GM12878 (cell line): ENCODE measurements at regions not wholly inside any gene's neighbourhood (a gene's known extent, or its start where the extent isn't known, plus 50 kb on each side); places are given as distances from the start of the nearest gene placed in this dataset.

Experiments used
- ATAC-seq: fragments of 200-7000 bp; cut with Tn5 transposase; 3 replicates; pipeline ENCODE4 v1.9.1; 2020; ENCODE audit warnings: mild to moderate bottlenecking, moderate library complexity
- BruUV-seq: library from RNA; stranded (reverse); fragments of 400-500 nt; replicated peaks from 2 replicates; lab custom pipeline; 2021; lab: Mats Ljungman, UMichigan
- CTCF ChIA-PET: fragments of 300-600 bp; sonication (Branson Sonifier 250); formaldehyde crosslinking; extraction: SDS; loops from one replicate; lab custom pipeline; 2021; ENCODE audit warnings: inconsistent platforms; lab: Yijun Ruan, JAX
- POLR2A ChIA-PET: fragments of 350-600 bp; formaldehyde crosslinking; extraction: SDS; loops from one replicate; lab custom pipeline; 2021; ENCODE audit warnings: inconsistent platforms; lab: Charles Lee
- RAD21 ChIA-PET: fragments of 300-600 bp; sonication (Branson Sonifier 250); formaldehyde crosslinking; loops from one replicate; lab custom pipeline; 2023; ENCODE audit warnings: antibody characterized with exemption; ENCODE audit not compliant: unreplicated experiment; lab: Charles Lee
- SMC1A ChIA-PET: fragments of 300-600 bp; sonication (Branson Sonifier 250); formaldehyde crosslinking; loops from one replicate; lab custom pipeline; 2023; ENCODE audit not compliant: unreplicated experiment, uncharacterized antibody; lab: Charles Lee
- DNase-seq: peaks from one replicate; pipeline ENCODE4 v3.0.0-alpha.2; 2011; ENCODE audit warnings: low read depth, low spot score
- FAIRE-seq: peaks from 3 replicates; lab custom pipeline; 2011; peaks lifted over from hg19 to GRCh38; lab: Jason Lieb, UNC
- H2AFZ ChIP-seq: 2 replicates; pipeline ENCODE4 v1.6.0; 2011; ENCODE audit warnings: low read depth, low read length, control low read depth; ENCODE audit not compliant: control insufficient read depth
- H3K27ac ChIP-seq: 2 replicates; pipeline ENCODE4 v1.5.1; 2011; ENCODE audit warnings: control low read depth; ENCODE audit not compliant: control insufficient read depth, insufficient read depth
- H3K27me3 ChIP-seq, 2 experiments: replicated peaks in 1 of 2; 2 replicates each; pipeline versions ENCODE4 v1.6.0 to v1.6.1; 2011; ENCODE audit warnings: low read length in 1 of 2; ENCODE audit not compliant: control insufficient read depth in 2 of 2, insufficient read depth in 2 of 2
- H3K36me3 ChIP-seq, 2 experiments: 2 replicates each; pipeline ENCODE4 v1.5.1; 2011; ENCODE audit warnings: low read length in 1 of 2; ENCODE audit not compliant: control insufficient read depth in 2 of 2, insufficient read depth in 2 of 2
- H3K4me1 ChIP-seq: 2 replicates; pipeline ENCODE4 v1.6.1; 2011; ENCODE audit warnings: mild to moderate bottlenecking, low read length, moderate library complexity, mixed read lengths; ENCODE audit not compliant: control insufficient read depth, insufficient read depth
- H3K4me2 ChIP-seq: 2 replicates; pipeline ENCODE4 v1.6.0; 2011; ENCODE audit warnings: control low read depth; ENCODE audit not compliant: control insufficient read depth, insufficient read depth
- H3K4me3 ChIP-seq: fragments of 200-600 bp; sonication (generic); 2 replicates; pipeline ENCODE4 v1.5.1; 2016
- H3K79me2 ChIP-seq: 2 replicates; pipeline ENCODE4 v1.6.0; 2011; ENCODE audit warnings: low read length; ENCODE audit not compliant: control insufficient read depth, insufficient read depth
- H3K9ac ChIP-seq: 2 replicates; pipeline ENCODE4 v1.8.0; 2011; ENCODE audit warnings: low read length, control low read depth, mixed read lengths; ENCODE audit not compliant: control insufficient read depth, insufficient read depth
- H3K9me3 ChIP-seq: replicated peaks from 3 replicates; pipeline ENCODE4 v1.5.1; 2011; ENCODE audit warnings: mild to moderate bottlenecking, low read length; ENCODE audit not compliant: control insufficient read depth, insufficient read depth
- H4K20me1 ChIP-seq: 2 replicates; pipeline ENCODE4 v1.6.0; 2011; ENCODE audit not compliant: control insufficient read depth, insufficient read depth
- ASH2L ChIP-seq: fragments of 300-600, 200-600 bp; sonication (generic); IDR thresholded peaks from 2 replicates; pipeline ENCODE4 v1.6.1; 2017; ENCODE audit warnings: low read depth, mild to moderate bottlenecking, borderline replicate concordance
- CBFB ChIP-seq: IDR thresholded peaks from 2 replicates; pipeline ENCODE4 v1.6.1; 2016; ENCODE audit warnings: antibody characterized with exemption, low read depth
- CEBPZ ChIP-seq: fragments of 150-350 bp; IDR thresholded peaks from 2 replicates; pipeline ENCODE4 v1.6.1; 2016; ENCODE audit warnings: low read depth, low read length
- ETV6 ChIP-seq, 2 experiments: fragments of 450-650 bp in 1 of 2; IDR thresholded peaks in 1 of 2; conservative IDR thresholded peaks in 1 of 2; 2 replicates each; pipeline ENCODE4 v1.6.1; 2014; ENCODE audit warnings: antibody characterized with exemption in 1 of 2, borderline replicate concordance in 1 of 2, low read depth in 1 of 2, mild to moderate bottlenecking in 1 of 2, moderate library complexity in 1 of 2
- IRF4 ChIP-seq: IDR thresholded peaks from 2 replicates; pipeline ENCODE4 v1.6.1; 2011; ENCODE audit warnings: low read depth, low read length
- LARP7 ChIP-seq: fragments of 450-650 bp; IDR thresholded peaks from 2 replicates; pipeline ENCODE4 v1.6.1; 2017; ENCODE audit warnings: mild to moderate bottlenecking
- MTA2 ChIP-seq: fragments of 450-650 bp; IDR thresholded peaks from 2 replicates; pipeline ENCODE4 v1.6.1; 2016; ENCODE audit warnings: low read depth, mild to moderate bottlenecking, moderate library complexity
- PAX8 ChIP-seq: fragments of 450-650 bp; IDR thresholded peaks from 2 replicates; pipeline ENCODE4 v1.6.1; 2017; ENCODE audit warnings: mild to moderate bottlenecking, moderate library complexity
- RAD21 ChIP-seq: IDR thresholded peaks from 2 replicates; pipeline ENCODE4 v1.6.1; 2011; ENCODE audit warnings: mild to moderate bottlenecking, low read depth, low read length, moderate library complexity; ENCODE audit not compliant: insufficient read depth
- SP1 ChIP-seq: IDR thresholded peaks from one replicate; pipeline ENCODE4 v1.6.1; 2011; ENCODE audit warnings: low read depth, low read length
- SREBF1 ChIP-seq: IDR thresholded peaks from 2 replicates; pipeline ENCODE4 v1.6.1; 2012; ENCODE audit warnings: mild to moderate bottlenecking, low read length
- STAT1 ChIP-seq: fragments of 450-650 bp; conservative IDR thresholded peaks from 2 replicates; pipeline ENCODE4 v1.6.1; 2014; ENCODE audit warnings: antibody characterized with exemption, mild to moderate bottlenecking
- TCF3 ChIP-seq: IDR thresholded peaks from 2 replicates; pipeline ENCODE4 v1.6.1; 2012; ENCODE audit warnings: low read depth, mild to moderate bottlenecking, low read length, borderline replicate concordance; ENCODE audit not compliant: insufficient read depth
- TCF7 ChIP-seq: IDR thresholded peaks from 2 replicates; pipeline ENCODE4 v1.6.1; 2014; ENCODE audit warnings: antibody characterized with exemption, borderline replicate concordance
- ZBTB4 ChIP-seq: fragments of 450-650 bp; formaldehyde crosslinking; IDR thresholded peaks from 2 replicates; pipeline ENCODE4 v1.4.0; 2022; ENCODE audit warnings: mild to moderate bottlenecking, moderate library complexity
- ZNF217 ChIP-seq: fragments of 450-650 bp; IDR thresholded peaks from 2 replicates; pipeline ENCODE4 v1.6.1; 2017; ENCODE audit warnings: antibody characterized with exemption, mild to moderate bottlenecking
- WGBS: methylation state at CpG from one replicate; pipeline ENCODE4 v1.1.6; 2016; ENCODE audit warnings: low lambda C conversion rate; ENCODE audit not compliant: insufficient replicate concordance, insufficient coverage; ENCODE audit errors: missing lambda C conversion rate; 5-methylcytosine and 5-hydroxymethylcytosine counted together
- in situ Hi-C: fragments of 300-500 bp; cut with MboI; formaldehyde crosslinking; loops from 9 replicates; pipeline ENCODE4 v1.14.3; 2018; ENCODE audit warnings: mixed read lengths
- intact Hi-C: fragments of 100-400 bp; cut with micrococcal nuclease; formaldehyde crosslinking; loops from one replicate; pipeline ENCODE4 v1.14.2; 2022; ENCODE audit not compliant: unreplicated experiment

GRCh38 chrX:113892401-113892800 is 691.5 kb upstream of the HTR2C start:
- POLR2A ChIA-PET: no interaction called here
- CTCF ChIA-PET: no interaction called here

More at GRCh38 chrX:113892401-113892800, 691.5 kb upstream of the HTR2C start:
- no peak overlapping the region for H3K9ac ChIP-seq
- H3K4me2 ChIP-seq: no peak overlapping the region
- H3K9me3 ChIP-seq: no peaks in the 10 kb centered on the region
- TF ChIP-seq PAX8: no peak
- TF ChIP-seq ZBTB4 (CRISPR knock-in tag): no peak
- no peak for TF ChIP-seq CBFB
- TF ChIP-seq ZNF217: no peak
- no peak for TF ChIP-seq TCF3
- TF ChIP-seq RAD21: no peak
- no peak for TF ChIP-seq SREBF1
- TF ChIP-seq STAT1: no peak
- TF ChIP-seq CEBPZ: no peak
- no peak for TF ChIP-seq IRF4
- TF ChIP-seq ASH2L: no peak
- TF ChIP-seq TCF7: no peak
- TF ChIP-seq ETV6 (conservative IDR thresholded peaks at IDR 0.05 in 1 of 2, IDR thresholded peaks at IDR 0.05 in 1 of 2; ENCODE audit: borderline replicate concordance in 1 of 2, low read depth in 1 of 2): no peak
- no peak for TF ChIP-seq LARP7
- no peak for TF ChIP-seq MTA2
- TF ChIP-seq SP1: no peak
- ChIA-PET SMC1A (no interaction called here), RAD21 (no interaction called here)
- no peaks in the 10 kb centered on the region for H4K20me1 ChIP-seq
- BruUV-seq: no TSS peak
- H3K79me2 ChIP-seq: no peaks in the 10 kb centered on the region
- H2AFZ ChIP-seq: no peak overlapping the region
- in situ Hi-C loops (no loop called here), intact Hi-C loops (no loop called here)
- FAIRE-seq: no peak
- H3K4me3 ChIP-seq: no peak overlapping the region
- WGBS: 15% methylated on average over 1 of the region's 1 CpG
- H3K4me1 ChIP-seq: no peaks in the 10 kb centered on the region
- H3K27me3 ChIP-seq: no peaks in the 10 kb centered on the region
- DNase-seq: no peak
- no peak overlapping the region for H3K27ac ChIP-seq
- no peak for ATAC-seq
- no peaks in the 10 kb centered on the region for H3K36me3 ChIP-seq
